HG03025 (cell line): ENCODE measurements at regions not wholly inside any gene's neighbourhood (a gene's known extent, or its start where the extent isn't known, plus 50 kb on each side); places are given as distances from the start of the nearest gene placed in this dataset.

ENCODE experiments used
- ATAC-seq: cut with Tn5 transposase; IDR thresholded peaks from one replicate; pipeline ENCODE4 v1.9.1; 2021; ENCODE audit warnings: mild to moderate bottlenecking, moderate library complexity; ENCODE audit not compliant: unreplicated experiment, low FRiP score

DNA sequence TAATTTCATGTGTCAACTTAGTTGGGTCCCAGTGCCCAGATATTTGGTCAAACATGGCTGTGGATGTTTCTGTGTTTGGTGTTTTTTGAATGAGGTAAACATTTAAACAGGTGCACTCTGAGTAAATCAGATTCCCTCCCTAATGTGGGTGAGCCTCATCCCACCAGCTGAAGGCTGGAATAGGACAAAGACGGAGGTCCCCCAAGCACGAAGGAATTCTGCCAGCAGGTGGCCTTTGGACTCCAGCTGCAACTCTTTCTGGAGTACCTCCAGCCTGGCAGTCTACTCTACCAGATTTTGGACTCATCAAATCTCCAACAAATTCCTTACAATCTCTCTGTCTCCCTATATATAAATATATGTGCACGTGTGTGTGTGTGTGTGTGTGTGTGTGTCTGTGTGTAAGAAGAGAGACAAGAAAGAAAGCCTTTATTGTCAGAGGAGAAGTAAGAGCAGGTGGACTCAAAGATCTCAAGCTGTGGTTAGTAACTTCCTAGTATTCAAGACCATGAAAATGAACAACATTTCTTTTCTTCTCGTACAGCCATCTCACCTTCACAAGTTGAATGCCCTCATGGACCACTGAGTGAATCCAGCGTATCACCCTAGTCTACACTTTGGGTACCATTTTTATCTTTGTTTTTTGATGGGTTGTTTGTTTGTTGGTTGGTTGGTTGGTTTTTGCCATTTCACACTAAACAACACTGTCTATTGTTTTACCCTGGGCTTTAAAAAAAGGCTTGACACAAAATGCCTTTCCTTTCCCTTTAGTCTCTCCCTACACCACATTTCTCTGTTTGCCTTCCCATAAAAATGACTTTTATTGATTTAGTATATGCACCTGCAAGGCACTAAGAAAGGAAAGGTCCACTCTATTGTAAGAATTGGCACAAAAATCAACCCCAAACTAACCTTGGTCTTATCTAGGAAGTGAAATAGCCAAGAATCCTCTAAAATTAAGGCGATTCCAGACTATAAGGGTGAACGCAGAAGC lies 118.7 kb downstream of the TENT4A start:
- no peak for ATAC-seq

DNA sequence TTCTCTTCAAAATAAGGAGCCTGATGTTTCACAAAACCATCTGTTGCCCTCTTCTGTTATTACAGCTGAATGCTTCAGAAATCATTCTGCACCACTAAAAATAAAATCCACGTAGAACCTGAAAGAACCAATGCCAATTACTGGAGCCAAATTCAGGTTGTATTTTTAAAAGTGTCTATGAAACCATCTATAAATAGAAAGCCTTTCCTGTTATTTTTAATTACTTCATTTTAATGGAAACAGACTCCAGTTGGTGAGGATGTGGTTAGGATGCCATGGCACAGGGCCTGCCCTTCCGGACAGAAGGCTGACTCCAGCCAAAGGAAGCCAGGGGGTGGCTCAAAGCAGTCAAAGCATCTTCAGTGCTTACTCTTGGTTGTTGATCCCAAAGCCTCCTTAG lies 119.8 kb downstream of the TENT4A start:
- ATAC-seq, result no peak

DNA sequence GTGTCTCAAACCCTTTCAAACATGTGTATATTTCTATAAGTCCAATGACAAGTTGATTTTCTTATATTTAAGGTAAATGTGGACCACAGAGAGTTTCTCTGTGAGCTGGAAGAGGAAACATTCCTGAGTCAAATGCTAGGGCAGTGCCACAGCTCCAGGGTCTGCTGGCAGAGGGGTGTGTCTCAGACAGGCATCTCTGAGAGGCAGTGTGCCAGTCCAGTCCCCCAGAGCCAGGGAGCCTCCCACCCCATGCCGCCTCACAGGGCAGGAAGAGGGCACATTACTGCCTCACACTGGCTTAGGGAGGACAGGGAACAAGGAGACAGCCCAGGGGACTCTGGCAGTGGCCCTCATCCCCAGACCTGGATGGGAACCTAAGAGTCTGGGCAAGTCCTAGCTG lies 120.2 kb downstream of the TENT4A start:
- no peak for ATAC-seq

DNA sequence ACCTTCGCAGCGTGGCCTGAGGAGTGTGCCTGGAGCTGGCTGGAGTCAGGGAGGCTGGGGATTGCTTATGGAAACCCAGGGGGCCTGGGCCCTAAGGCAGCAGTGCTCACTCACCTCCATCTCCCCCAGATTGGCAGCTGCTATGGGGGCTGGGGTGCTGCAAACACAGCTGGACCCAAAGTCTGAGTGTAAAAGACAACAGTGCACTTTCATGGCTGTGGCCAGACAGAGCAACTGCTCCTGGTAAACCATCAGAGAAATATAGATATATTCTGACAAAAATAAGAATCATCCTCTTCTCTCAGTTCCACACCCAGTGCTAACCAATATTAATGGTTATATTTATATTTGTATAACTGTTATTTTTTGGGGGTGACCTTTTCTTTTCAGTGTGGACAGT lies 123.9 kb downstream of the TENT4A start:
- no peak for ATAC-seq

DNA sequence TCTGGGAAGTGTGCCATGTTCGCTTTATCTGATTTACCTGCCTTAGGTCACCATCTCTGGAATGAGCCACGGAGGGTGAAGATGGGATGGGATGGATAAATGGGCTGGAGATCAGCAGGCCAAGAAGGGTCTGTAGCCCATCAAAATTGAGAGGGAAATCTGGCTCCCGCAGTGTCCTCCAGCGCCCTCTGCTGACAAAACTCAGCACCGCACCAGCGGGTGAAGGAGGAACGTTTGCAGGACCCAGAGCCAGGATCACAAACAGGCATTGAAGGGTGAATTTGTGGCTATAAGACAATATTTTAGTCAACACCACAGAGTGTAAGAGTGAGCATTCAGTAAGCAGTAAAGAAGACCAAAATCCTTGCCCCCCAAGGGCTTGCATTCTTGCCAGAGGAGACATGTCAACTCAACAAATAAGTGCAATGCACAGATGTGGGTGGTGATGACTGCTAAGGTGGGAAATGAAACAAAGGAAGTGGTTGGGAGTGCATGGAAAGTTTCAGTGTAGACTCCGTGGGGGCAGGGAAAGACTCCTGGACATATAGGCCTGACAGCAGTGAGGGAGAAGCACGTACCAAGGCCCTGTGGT lies 124.4 kb downstream of the TENT4A start:
- no peak for ATAC-seq

DNA sequence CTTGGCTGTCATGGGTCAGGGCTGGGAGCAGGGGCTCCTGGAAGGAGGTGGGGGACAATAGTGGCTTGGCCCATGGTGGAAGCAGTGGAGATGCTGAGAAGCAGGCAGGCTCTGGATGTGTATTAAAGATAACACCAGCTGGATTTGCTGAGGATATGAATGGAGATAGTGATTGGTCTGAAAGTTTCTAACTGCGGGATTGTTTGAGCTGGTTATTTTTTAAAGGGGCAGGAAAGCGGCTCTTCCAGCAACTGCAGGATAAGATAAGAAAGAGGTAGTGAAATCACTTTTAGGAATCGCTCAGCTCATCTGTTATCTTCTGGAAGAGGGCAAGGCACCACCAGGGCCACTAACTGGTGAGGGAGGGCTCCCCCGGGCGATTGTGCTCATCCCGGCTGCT lies 125.5 kb downstream of the TENT4A start:
- no peak for ATAC-seq

DNA sequence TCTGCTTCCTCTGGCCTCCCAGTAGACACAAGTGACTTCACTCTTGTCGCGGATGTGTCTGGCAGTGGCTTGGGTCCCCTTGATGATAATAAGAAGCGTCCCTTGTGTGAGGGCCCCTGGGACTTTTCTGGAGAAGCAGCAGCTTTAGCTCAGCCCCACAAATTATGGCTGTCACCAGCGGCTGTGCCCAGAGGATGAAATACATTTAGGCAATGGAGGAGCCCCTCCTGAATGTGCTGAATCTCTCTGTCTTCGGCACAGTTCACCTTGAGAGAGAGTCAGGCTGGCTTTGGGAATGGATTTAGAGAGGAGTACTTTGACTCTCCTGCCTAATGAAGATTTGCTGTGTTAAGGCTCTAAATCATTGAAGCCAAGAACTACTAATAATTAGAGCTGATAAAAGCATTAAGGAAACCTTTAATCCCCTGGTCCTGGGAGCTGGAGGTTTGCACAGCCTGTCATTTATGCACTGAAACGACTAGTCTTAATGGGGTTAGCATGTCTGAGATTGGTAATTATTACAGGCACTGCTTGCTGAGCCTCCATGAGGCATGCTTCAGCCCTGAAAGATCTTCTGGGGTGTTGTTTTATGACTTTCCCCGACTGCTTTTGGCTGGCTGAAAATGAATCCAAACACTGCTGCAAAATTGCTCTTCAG lies 127.0 kb downstream of the TENT4A start:
- no peak for ATAC-seq

DNA sequence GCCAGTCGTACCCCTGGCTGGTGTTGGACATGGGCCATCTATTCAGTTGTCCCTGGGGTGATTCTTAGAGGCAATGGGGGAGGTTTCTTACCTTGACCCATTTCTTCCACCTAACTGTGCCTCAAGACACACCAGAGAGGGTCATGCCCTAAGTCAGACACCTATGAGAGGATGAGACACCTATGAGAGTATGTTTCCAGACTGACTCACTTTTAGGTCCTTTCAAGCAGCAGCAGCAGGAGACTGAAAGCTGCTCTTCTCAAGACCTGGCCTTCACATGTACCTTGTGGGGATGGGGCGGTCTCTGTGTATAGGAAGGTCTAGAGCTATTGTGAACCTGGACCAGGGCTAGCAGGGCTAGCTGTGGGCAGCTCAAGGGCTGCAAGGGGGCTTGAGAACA lies 130.1 kb downstream of the TENT4A start:
- no peak for ATAC-seq

DNA sequence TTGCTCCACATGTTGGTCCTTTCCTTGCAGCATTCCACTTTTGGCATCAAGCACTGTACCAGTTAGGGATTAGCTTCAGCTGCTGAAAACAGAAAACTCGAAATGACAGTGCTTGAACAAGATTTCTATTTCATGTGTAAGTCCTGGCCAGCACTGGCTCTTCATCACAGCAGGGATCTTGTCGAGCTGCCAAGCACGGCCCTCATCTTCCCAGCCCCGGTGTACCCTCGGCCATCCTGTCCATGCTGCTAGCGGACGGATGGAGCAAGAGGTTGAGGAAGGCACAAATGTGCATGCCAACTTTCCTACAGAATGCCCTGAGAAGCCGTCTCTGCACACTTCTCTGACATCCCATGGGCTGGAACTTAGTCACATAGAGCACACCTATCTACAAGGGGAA lies 130.6 kb downstream of the TENT4A start:
- ATAC-seq, result no peak

DNA sequence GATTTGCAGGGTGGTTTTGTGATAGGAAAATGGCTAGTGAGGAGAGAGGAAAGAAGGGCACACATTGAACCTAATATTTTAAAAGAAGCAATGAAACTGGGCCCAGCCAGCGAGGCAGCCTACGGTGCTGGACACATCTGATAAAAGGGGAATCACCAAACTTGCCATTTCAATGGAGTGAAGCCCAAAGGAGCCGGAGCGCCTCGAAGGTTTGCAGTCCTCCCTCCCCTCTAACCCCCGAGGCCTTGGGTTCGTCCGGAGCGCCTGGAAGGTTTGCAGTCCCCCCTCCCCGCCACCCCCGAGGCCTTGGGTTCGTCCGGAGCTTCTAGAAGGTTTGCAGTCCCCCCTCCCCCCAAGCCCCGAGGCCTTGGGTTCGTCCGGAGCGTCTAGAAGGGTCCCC lies 132.6 kb downstream of the TENT4A start:
- ATAC-seq, result no peak

DNA sequence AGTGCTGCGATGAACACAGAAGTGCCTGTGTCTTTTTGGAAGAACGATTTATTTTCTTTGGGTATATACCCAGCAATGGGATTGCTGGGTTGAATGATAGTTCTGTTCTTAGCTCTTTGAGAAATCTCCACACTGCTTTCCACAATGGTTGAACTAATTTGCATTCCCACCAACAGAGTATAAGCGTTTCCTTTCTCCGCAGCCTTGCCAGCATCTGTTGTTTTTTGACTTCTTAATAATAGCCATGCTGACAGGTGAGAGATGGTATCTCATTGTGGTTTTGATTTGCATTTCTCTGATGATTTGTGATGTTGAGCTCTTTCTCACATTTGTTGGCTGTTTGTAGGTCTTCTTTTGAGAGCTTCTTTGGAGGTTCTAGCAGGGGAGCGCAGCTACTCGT lies 134.6 kb downstream of the TENT4A start:
- no peak for ATAC-seq

DNA sequence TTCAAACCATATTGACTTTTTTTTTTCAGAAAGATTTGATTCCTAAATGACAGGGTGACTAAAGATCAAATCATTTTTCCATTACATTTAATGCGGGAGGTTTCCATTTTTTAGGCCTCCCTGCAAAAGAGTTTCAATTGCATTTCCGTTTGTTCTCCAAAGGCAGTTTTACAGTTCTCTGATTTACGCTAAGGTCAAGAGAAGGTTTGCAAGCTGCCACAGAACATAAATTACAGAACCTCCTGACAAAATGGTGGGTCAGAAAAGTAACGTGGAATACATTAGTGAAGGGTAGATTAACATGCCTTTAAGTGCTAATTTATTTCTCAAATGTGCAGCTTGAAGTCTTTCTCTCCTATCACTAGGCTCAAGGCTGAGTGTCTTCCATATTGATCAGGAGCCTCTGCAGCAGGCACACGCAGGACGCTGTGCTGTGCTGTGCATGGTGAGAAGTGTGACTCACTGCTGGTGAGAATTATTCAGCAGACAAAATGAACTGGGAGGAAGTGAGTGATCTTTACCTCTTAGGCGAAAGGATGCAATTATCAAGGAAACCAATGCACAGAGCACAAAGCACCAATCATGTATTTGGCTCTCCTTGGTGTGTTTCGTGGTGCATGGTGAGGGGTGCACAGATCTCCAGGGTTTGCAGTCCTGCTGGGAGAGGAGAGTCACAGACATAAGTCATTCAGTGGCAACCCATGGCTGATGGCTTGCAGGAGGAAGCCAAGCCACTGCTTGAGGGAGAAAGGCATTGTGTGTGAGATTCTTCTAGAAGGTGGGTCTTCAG lies 136.3 kb downstream of the TENT4A start:
- ATAC-seq, result no peak

DNA sequence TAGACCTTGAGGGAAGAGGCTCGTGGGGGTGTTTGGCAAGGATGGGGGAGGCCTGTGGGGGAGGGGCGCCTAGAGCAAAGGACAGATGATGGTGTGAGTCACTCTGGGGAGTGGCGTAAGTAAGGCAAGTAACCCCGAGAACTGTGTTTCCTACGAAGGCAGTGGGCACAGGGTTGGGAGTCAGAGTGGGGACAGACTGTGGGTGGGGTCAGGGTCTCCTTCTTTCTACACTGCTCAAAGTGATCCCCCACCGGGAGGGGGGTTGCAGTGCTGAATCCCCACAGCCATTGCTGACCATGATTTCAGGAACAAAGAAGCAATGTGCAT lies 136.8 kb downstream of the TENT4A start:
- ATAC-seq, result no peak

DNA sequence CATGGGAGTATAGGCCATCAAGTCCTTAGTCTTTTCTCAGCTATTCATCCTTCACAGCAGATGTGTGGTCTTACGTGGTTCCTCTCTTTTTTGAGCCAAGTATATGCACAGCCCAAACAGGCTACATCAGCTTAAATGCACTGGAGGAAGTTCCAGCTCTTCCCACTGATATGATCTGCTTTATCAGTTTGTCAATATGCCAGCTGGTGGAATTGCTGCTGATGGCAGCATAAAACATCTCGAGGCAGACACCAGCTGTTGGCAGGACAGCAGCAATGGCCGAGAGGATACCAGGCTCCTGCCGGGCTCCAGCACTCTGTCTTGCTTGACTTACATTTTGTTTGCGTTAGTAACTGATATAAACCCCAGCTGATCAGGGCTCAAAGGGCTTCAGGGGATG lies 143.4 kb downstream of the TENT4A start:
- no peak for ATAC-seq

DNA sequence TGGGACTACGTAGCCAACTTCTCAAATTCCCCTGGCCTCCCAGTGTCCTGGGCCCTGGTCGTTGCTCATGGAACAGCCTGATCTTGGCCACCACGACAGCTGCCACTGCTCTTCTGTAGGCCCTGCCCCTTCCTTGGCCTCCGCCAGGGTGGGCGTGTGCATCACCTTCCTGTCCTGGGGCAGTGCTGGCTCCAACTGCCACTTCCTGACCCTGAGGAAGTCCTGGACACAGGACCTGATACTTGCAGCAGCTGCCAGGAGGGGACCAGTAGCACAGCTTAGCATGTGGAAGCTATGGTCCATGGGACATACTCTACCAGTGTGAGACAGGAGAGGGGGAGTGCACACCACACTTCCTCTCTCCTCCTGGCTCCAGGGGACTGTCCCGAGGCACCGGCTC lies 145.2 kb downstream of the TENT4A start:
- no peak for ATAC-seq

DNA sequence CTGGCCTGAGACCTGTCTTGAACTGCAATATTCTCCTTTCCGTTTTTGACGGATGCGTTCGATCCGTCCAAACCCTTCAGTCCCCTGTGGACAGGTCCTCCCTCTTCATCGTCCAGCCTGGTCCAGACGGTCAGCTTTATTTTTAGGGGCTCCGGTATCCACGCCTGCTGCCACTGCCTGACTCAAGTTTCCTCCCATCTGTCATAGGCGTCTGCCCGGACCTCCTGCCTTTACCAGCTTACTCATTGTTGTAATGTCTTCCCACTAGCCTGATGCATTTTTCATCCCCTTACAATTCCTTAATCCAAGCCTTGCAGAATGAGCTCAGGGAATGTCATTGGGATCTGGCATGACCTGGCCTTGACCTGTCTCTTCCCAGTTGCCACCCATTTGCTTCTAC lies 145.8 kb downstream of the TENT4A start:
- no peak for ATAC-seq

DNA sequence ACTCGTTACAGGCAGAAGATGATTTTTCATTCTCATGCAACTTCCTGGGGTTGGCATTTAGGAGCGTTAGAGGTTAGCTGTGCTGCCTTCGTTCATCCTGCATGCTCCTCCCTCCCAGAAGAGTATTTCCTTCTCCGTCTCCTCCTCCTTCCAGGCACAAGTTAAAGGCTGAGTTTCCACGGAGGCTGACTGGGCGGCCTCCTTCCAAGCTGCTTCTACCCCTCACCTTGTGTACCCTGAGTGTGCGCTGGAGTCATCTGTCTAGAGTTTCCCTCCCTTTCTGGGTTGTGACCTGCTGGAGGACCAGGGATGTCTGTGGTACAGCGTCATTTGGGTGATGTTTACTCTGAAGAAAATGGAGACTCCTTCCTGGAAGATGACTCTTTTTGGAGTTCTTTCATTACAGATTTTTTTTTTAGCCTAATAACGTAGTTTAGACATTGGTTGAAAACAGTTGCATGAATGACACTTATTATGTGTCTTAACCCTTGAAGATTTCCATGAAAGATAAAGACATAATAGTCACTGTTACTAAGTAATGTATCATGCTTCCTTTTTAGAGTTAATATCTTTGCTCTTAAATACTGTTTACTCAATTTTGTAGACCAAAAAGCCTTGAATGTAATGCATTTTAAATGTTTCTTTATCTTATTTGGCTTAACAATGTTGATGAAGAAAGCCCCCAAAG lies 146.9 kb downstream of the TENT4A start:
- ATAC-seq, result no peak

DNA sequence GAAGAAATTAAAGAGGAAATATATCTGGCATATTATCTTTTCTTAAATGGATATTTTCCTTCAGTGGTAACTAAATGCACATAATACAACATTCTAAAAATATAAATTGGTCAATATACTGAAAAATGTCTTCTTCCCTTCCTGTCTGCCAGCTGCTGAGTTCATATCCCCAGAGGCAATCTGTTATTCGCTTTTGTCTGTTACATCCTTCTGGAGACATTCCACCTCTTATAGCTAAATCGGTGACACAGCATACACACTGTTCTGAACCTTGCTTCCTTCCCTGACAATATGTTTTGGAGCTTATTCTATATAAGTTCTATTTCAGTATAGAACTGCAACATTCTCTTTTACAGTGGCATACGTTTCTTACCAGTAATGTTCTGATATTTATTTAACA lies 147.8 kb downstream of the TENT4A start:
- no peak for ATAC-seq

DNA sequence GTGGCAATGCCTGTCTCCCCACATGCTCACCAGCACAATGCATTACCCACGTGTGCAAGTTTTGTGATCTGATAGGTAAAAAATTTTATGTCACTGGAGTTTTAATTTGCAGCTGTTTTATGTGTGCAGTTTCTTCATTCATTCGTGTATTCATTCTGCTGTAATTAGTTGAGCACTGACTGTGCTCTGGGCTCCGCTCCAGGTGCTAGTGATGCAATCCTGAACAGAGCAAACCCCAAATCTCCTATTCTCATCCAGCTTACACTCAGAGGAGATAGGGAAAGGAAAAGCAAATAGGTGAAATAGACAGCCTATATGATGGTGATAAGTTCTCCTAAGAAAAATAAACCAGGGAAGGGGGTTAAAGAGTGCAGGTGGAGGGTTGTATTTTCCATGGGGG lies 148.4 kb downstream of the TENT4A start:
- ATAC-seq, result no peak

DNA sequence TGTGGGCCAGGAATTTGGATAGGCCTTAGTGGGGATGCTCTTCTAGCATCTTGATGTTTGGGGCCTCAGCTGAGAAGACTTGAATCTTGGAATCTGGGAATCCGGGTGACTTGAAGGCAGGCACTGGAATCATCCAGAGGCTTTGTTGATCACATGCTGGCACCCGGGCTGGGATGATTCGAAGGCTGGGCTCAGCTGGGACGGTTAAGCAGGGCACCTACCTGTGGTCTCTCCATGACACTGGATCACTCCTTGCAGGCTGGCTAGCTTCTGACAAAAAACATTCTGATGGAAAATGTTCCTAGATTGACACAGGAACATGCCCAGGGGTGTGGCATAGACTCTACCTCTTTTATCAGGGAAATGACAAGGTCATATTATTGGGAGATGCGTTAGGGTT lies 149.1 kb downstream of the TENT4A start:
- no peak for ATAC-seq
